Stomach (tissue), 8 donors: ENCODE measurements at regions not wholly inside any gene's neighbourhood (a gene's known extent, or its start where the extent isn't known, plus 50 kb on each side); places are given as distances from the start of the nearest gene placed in this dataset.

Experiments used
- DNase-seq, 2 donors: peaks; one replicate each; pipeline versions ENCODE4 v3.0.0 to v3.0.0-alpha.2; 2013 to 2019
- H3K27ac ChIP-seq, 5 donors: fragments of 200-600 bp in 4 of 5; sonication (generic) in 4 of 5; one replicate each; pipeline ENCODE4 v1.5.1; 2013 to 2019; ENCODE audit warnings: mild to moderate bottlenecking in 1 of 5, moderate library complexity in 1 of 5
- H3K27me3 ChIP-seq, 3 donors: fragments of 200-600 bp; sonication (generic); one replicate each; pipeline ENCODE4 v1.5.1; 2017 to 2019; ENCODE audit warnings: mixed run types in 1 of 3
- H3K36me3 ChIP-seq, 4 donors: fragments of 200-600 bp; sonication (generic); 1 replicate in 3 of 4; 2 replicates in 1 of 4; pipeline ENCODE4 v1.5.1; 2016 to 2019
- H3K4me1 ChIP-seq, 4 donors: fragments of 200-600 bp; sonication (generic); one replicate each; pipeline ENCODE4 v1.5.1; 2016 to 2019
- H3K4me3 ChIP-seq, 4 donors: fragments of 200-600 bp; sonication (generic) in 3 of 4; one replicate each; pipeline ENCODE4 v1.5.1; 2016 to 2019; ENCODE audit warnings: mild to moderate bottlenecking in 1 of 4
- H3K9me3 ChIP-seq, 4 donors: fragments of 200-600 bp; sonication (generic); one replicate each; pipeline ENCODE4 v1.5.1; 2016 to 2019
- CTCF ChIP-seq, 7 experiments: fragments of 450-650 bp in 4 of 7; fragments of 200-600 bp in 3 of 7; sonication (generic) in 3 of 7; IDR thresholded peaks; one replicate each; pipeline ENCODE4 v1.5.1; 2016 to 2019; ENCODE audit warnings: antibody characterized with exemption in 7 of 7, control low read depth in 2 of 7, mild to moderate bottlenecking in 1 of 7
- EP300 ChIP-seq: sonication (generic); formaldehyde crosslinking; IDR thresholded peaks from one replicate; pipeline ENCODE4 v1.6.1; 2017; ENCODE audit warnings: antibody characterized with exemption
- POLR2A ChIP-seq, 4 donors: fragments of 450-650 bp; IDR thresholded peaks; one replicate each; pipeline ENCODE4 v1.6.1; 2016; ENCODE audit warnings: antibody characterized with exemption in 4 of 4, control low read depth in 2 of 4, mild to moderate bottlenecking in 1 of 4, moderate library complexity in 1 of 4
- POLR2AphosphoS5 ChIP-seq, 3 donors: sonication (generic); formaldehyde crosslinking; IDR thresholded peaks; one replicate each; pipeline ENCODE4 v1.6.1; 2016; ENCODE audit warnings: antibody characterized with exemption in 3 of 3
- WGBS, 5 donors: extraction: QIAGEN DNeasy Blood & Tissue Kit in 3 of 5; methylation state at CpG; one replicate each; pipeline versions ENCODE4 v1.1.5 to v1.1.7; 2013 to 2018; 5-methylcytosine and 5-hydroxymethylcytosine counted together
- intact Hi-C: fragments of 100-400 bp; cut with DNase I; formaldehyde crosslinking; loops from one replicate; pipeline ENCODE4 v1.15.1; 2023; ENCODE audit warnings: low total_unique reads
- donor health status: healthy with polysubstance abuse.
- donor health status: Bipolar disorder and iron deficiency.
- donor health status: healthy.

GRCh38 chr7:55272328-55272727 is 92.8 kb upstream of the LANCL2 start:
- no peak for TF ChIP-seq CTCF (IDR thresholded peaks at IDR 0.05)
- intact Hi-C loops = no loop called here
- Histone ChIP-seq H3K9me3 (no peaks in the 10 kb centered on the region), H3K27me3 (peaks cover 0 to 17% (median 0%) of the 10 kb centered on the region in 3 donors), H3K4me3 (no peak overlapping the region), H3K4me1 (no peaks in the 10 kb centered on the region), H3K27ac (no peak overlapping the region), H3K36me3 (no peaks in the 10 kb centered on the region)
- WGBS, 5 donors = 31 to 66% (median 41%) methylated on average over 2 to 4 of the region's 4 CpGs
- DNase-seq = no peak

GRCh38 chr7:55273186-55273980 is 91.8 kb upstream of the LANCL2 start:
- intact Hi-C loops = no loop called here
- no peak for DNase-seq
- Histone ChIP-seq H3K27me3 (peaks cover 0 to 17% (median 0%) of the 10 kb centered on the region in 3 donors), H3K36me3 (no peaks in the 10 kb centered on the region), H3K4me3 (no peak overlapping the region), H3K9me3 (no peaks in the 10 kb centered on the region), H3K27ac (no peak overlapping the region), H3K4me1 (no peaks in the 10 kb centered on the region)
- 83 to 86% (median 85%) methylated on average over 13 to 14 of the region's 14 CpGs for WGBS, 5 donors
- TF ChIP-seq EP300 = no peak
- no peak for TF ChIP-seq CTCF (IDR thresholded peaks at IDR 0.05)
- TF ChIP-seq POLR2A (IDR thresholded peaks at IDR 0.05) = no peak
- TF ChIP-seq POLR2AphosphoS5 (IDR thresholded peaks at IDR 0.05) = no peak

GRCh38 chr7:55274156-55274555 is 91.0 kb upstream of the LANCL2 start:
- intact Hi-C loops = no loop called here
- Histone ChIP-seq H3K4me3 (no peak overlapping the region), H3K9me3 (no peaks in the 10 kb centered on the region), H3K27ac (no peak overlapping the region), H3K36me3 (no peaks in the 10 kb centered on the region), H3K27me3 (peaks cover 0 to 17% (median 0%) of the 10 kb centered on the region in 3 donors), H3K4me1 (no peaks in the 10 kb centered on the region)
- DNase-seq = no peak
- TF ChIP-seq POLR2A (IDR thresholded peaks at IDR 0.05) = no peak
- no peak for TF ChIP-seq POLR2AphosphoS5 (IDR thresholded peaks at IDR 0.05)
- no peak for TF ChIP-seq CTCF (IDR thresholded peaks at IDR 0.05)
- no peak for TF ChIP-seq EP300
- 61 to 78% (median 74%) methylated on average over 6 of the region's 6 CpGs for WGBS, 5 donors

- no peaks in the 10 kb centered on the region for H3K36me3 ChIP-seq
- whole genome bisulfite sequencing, 5 donors = 62 to 74% (median 70%) methylated on average over 9 of the region's 9 CpGs
- no peak overlapping the region for H3K27ac ChIP-seq
- H3K9me3 ChIP-seq = no peaks in the 10 kb centered on the region
- H3K27me3 ChIP-seq = peaks cover 0 to 17% (median 0%) of the 10 kb centered on the region in 3 donors
- H3K4me3 ChIP-seq = no peak overlapping the region
- H3K4me1 ChIP-seq = no peaks in the 10 kb centered on the region
- no peak for TF ChIP-seq EP300
- no peak for TF ChIP-seq POLR2A (IDR thresholded peaks at IDR 0.05)
- TF ChIP-seq POLR2AphosphoS5 (IDR thresholded peaks at IDR 0.05) = no peak
- no peak for TF ChIP-seq CTCF (IDR thresholded peaks at IDR 0.05)
- intact Hi-C loops = loop anchor here (5.0 kb wide), 1 partner anchor 137 kb away; no protein-coding TSS in a partner anchor
- no peak for DNase-seq
These were observed 89.6 kb upstream of the LANCL2 start for GRCh38 chr7:55275291-55276200.
